Lower leg skin (tissue), 3 donors: ENCODE measurements at regions not wholly inside any gene's neighbourhood (a gene's known extent, or its start where the extent isn't known, plus 50 kb on each side); places are given as distances from the start of the nearest gene placed in this dataset.
"Not testable (repeated sequence)": the region's sequence is repeated elsewhere in the genome, so short reads cannot be mapped to it uniquely, and the experiment has no call there.

Source experiments
- CTCF ChIP-seq, 3 donors: fragments of 450-650 bp; IDR thresholded peaks; one replicate each; pipeline ENCODE4 v1.5.1; 2016; ENCODE audit warnings: antibody characterized with exemption in 3 of 3, mild to moderate bottlenecking in 3 of 3, moderate library complexity in 2 of 3
- POLR2A ChIP-seq, 2 donors: fragments of 450-650 bp; IDR thresholded peaks; one replicate each; pipeline ENCODE4 v1.6.1; 2016 to 2017; ENCODE audit warnings: antibody characterized with exemption in 2 of 2, mild to moderate bottlenecking in 1 of 2, moderate library complexity in 1 of 2

GRCh38 chr5:34188001-34188822 is 145.2 kb upstream of the C1QTNF3 start:
- TF ChIP-seq POLR2A, CTCF (IDR thresholded peaks at IDR 0.05): not testable (repeated sequence)
